ENCODE measurements at regions not wholly inside any gene's neighbourhood (a gene's known extent, or its start where the extent isn't known, plus 50 kb on each side); places are given as distances from the start of the nearest gene placed in this dataset.
"Not testable (repeated sequence)": the region's sequence is repeated elsewhere in the genome, so short reads cannot be mapped to it uniquely, and the experiment has no call there.

DNA sequence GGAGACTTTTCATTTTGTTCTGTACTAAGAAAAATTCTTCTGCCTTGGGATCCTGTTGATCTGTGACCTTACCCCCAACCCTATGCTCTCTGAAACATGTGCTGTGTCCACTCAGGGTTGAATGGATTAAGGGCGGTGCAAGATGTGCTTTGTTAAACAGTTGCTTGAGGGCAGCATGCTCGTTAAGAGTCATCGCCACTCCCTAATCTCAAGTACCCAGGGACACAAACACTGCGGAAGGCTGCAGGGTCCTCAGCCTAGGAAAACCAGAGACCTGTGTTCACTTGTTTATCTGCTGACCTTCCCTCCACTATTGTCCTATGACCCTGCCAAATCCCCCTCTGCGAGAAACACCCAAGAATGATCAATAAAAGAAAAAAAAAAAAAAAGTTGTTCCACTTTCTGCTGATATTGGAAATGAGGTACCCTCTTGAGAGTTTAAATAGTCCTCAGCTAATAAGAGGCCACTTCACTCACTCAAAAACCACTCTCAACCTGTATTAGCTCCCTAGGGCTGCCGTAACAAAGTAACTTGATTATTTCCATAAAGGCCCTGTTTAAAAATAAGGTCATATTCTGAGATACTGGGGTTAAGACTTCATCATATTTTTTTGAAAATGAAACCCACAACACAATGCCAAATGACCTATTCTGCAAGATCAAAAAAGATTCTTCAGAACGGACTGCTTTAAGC lies 174.6 kb upstream of the CRIM1 start:
- H2AFZ ChIP-seq (ENCODE audit: low read length); H3K56ac ChIP-seq (replicated peaks; ENCODE audit: insufficient read length, low read depth, low read length); H2BK120ac ChIP-seq (replicated peaks; ENCODE audit: low read depth, low read length); H3K18ac ChIP-seq (ENCODE audit: extremely low read depth, low read length); H4K20me1 ChIP-seq (replicated peaks in 1 of 2; ENCODE audit: control insufficient read depth in 1 of 2, insufficient read depth in 2 of 2, low read length in 2 of 2); H3K36me3 ChIP-seq (ENCODE audit: control insufficient read depth in 2 of 4, insufficient read depth in 4 of 4, low read length in 3 of 4); H3K14ac ChIP-seq (ENCODE audit: insufficient read length); H3K4me2 ChIP-seq (ENCODE audit: insufficient read depth in 1 of 2, low read depth in 2 of 2, low read length in 2 of 2); DNase-seq (ENCODE audit: low read depth in 1 of 2, low spot score in 2 of 2); H4K91ac ChIP-seq (replicated peaks; ENCODE audit: insufficient read length, low read length); FAIRE-seq; H3K27ac ChIP-seq (ENCODE audit: low read depth, low read length); H3K9ac ChIP-seq (replicated peaks in 1 of 4; ENCODE audit: extremely low read depth in 1 of 4, low read depth in 3 of 4, low read length in 3 of 4); POLR2A ChIA-PET (ENCODE audit: partially characterized antibody); H3K79me1 ChIP-seq (ENCODE audit: low read depth, low read length); H2AK5ac ChIP-seq (ENCODE audit: low read depth, low read length); H3K23me2 ChIP-seq (ENCODE audit: low read depth, low read length); H3K4me1 ChIP-seq (replicated peaks in 1 of 4; ENCODE audit: control insufficient read depth in 3 of 4, insufficient read depth in 4 of 4, low read length in 3 of 4); H4K5ac ChIP-seq (ENCODE audit: insufficient read length, low read depth, low read length); H3K27me3 ChIP-seq (replicated peaks in 1 of 4; ENCODE audit: control insufficient read depth in 3 of 4, extremely low read depth in 1 of 4, insufficient read depth in 3 of 4, low read length in 3 of 4); H3K79me2 ChIP-seq (ENCODE audit: control insufficient read depth in 1 of 2, insufficient read depth in 2 of 2, low read length in 2 of 2); H2BK12ac ChIP-seq (ENCODE audit: low read depth, low read length); H4K8ac ChIP-seq (ENCODE audit: extremely low read depth, insufficient read depth, low read length); H3K23ac ChIP-seq (ENCODE audit: insufficient read length); H3K4ac ChIP-seq (replicated peaks; ENCODE audit: insufficient read length, low read depth, low read length); H3K4me3 ChIP-seq (ENCODE audit: extremely low read depth in 1 of 4, insufficient read depth in 2 of 4, low read depth in 3 of 4, low read length in 4 of 4); H2BK20ac ChIP-seq (ENCODE audit: low read length); H2BK15ac ChIP-seq (ENCODE audit: low read length); H2BK5ac ChIP-seq (ENCODE audit: low read depth, low read length): not testable (repeated sequence)
- peaks cover 0 to 14% of the 10 kb centered on the region in 2 experiments; a peak in 2 of 4 replicates for H3K9me3 ChIP-seq (ENCODE audit: insufficient read depth in 2 of 2, low read depth in 1 of 2, low read length in 1 of 2)
- CTCF ChIA-PET (ENCODE audit: partially characterized antibody) = interaction anchor here (0.6 kb wide), 1 partner anchor 508 kb away, joined by 3 read pairs; no protein-coding TSS in a partner anchor
- 77% methylated on average over 7 of the region's 7 CpGs; no CpG with 5 or more reads in 1 of the 2 experiments for WGBS, 2 experiments (ENCODE audit: extremely low coverage in 1 of 2, insufficient coverage in 1 of 2, insufficient read length in 1 of 2, insufficient replicate concordance in 2 of 2, low coverage in 1 of 2, low lambda C conversion rate in 2 of 2, missing lambda C conversion rate in 1 of 2)

DNA sequence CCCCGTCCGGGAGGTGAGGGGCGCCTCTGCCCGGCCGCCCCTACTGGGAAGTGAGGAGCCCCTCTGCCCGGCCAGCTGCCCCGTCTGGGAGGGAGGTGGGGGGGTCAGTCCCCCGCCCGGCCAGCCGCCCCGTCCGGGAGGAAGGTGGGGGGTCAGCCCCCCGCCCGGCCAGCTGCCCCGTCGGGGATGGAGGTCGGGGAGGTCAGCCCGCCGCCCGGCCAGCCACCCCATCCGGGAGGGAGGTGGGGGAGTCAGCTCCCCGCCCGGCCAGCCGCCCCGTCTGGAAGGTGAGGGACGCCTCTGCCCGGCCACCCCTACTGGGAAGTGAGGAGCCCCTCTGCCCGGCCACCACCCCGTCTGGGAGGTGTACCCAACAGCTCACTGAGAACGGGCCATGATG lies 175.3 kb upstream of the CRIM1 start:
- H3K4ac ChIP-seq (replicated peaks; ENCODE audit: insufficient read length, low read depth, low read length); H3K9ac ChIP-seq (replicated peaks in 1 of 4; ENCODE audit: extremely low read depth in 1 of 4, low read depth in 3 of 4, low read length in 3 of 4); CTCF ChIA-PET (ENCODE audit: partially characterized antibody); H3K18ac ChIP-seq (ENCODE audit: extremely low read depth, low read length); H4K8ac ChIP-seq (ENCODE audit: extremely low read depth, insufficient read depth, low read length); H2BK120ac ChIP-seq (replicated peaks; ENCODE audit: low read depth, low read length); H3K4me2 ChIP-seq (ENCODE audit: insufficient read depth in 1 of 2, low read depth in 2 of 2, low read length in 2 of 2); H3K36me3 ChIP-seq (ENCODE audit: control insufficient read depth in 2 of 4, insufficient read depth in 4 of 4, low read length in 3 of 4); H2AK5ac ChIP-seq (ENCODE audit: low read depth, low read length); H2BK20ac ChIP-seq (ENCODE audit: low read length); H3K4me1 ChIP-seq (replicated peaks in 1 of 4; ENCODE audit: control insufficient read depth in 3 of 4, insufficient read depth in 4 of 4, low read length in 3 of 4); DNase-seq (ENCODE audit: low read depth in 1 of 2, low spot score in 2 of 2); FAIRE-seq; H3K56ac ChIP-seq (replicated peaks; ENCODE audit: insufficient read length, low read depth, low read length); H3K79me1 ChIP-seq (ENCODE audit: low read depth, low read length); H3K23me2 ChIP-seq (ENCODE audit: low read depth, low read length); H2BK5ac ChIP-seq (ENCODE audit: low read depth, low read length); H3K27me3 ChIP-seq (replicated peaks in 1 of 4; ENCODE audit: control insufficient read depth in 3 of 4, extremely low read depth in 1 of 4, insufficient read depth in 3 of 4, low read length in 3 of 4); H3K23ac ChIP-seq (ENCODE audit: insufficient read length); H3K79me2 ChIP-seq (ENCODE audit: control insufficient read depth in 1 of 2, insufficient read depth in 2 of 2, low read length in 2 of 2); H2BK15ac ChIP-seq (ENCODE audit: low read length); POLR2A ChIA-PET (ENCODE audit: partially characterized antibody); H3K14ac ChIP-seq (ENCODE audit: insufficient read length); H2AFZ ChIP-seq (ENCODE audit: low read length); H3K27ac ChIP-seq (ENCODE audit: low read depth, low read length); H3K4me3 ChIP-seq (ENCODE audit: extremely low read depth in 1 of 4, insufficient read depth in 2 of 4, low read depth in 3 of 4, low read length in 4 of 4); H4K20me1 ChIP-seq (replicated peaks in 1 of 2; ENCODE audit: control insufficient read depth in 1 of 2, insufficient read depth in 2 of 2, low read length in 2 of 2); H4K5ac ChIP-seq (ENCODE audit: insufficient read length, low read depth, low read length); H2BK12ac ChIP-seq (ENCODE audit: low read depth, low read length); H4K91ac ChIP-seq (replicated peaks; ENCODE audit: insufficient read length, low read length): not testable (repeated sequence)
- no CpG with 5 or more reads among the region's 30 CpGs for WGBS, 2 experiments (ENCODE audit: extremely low coverage in 1 of 2, insufficient coverage in 1 of 2, insufficient read length in 1 of 2, insufficient replicate concordance in 2 of 2, low coverage in 1 of 2, low lambda C conversion rate in 2 of 2, missing lambda C conversion rate in 1 of 2)
- H3K9me3 ChIP-seq (ENCODE audit: insufficient read depth in 2 of 2, low read depth in 1 of 2, low read length in 1 of 2) = peaks cover 0 to 14% of the 10 kb centered on the region in 2 experiments; a peak in 2 of 4 replicates

All from H1 (cell line).